GM13977 (cell line): ENCODE measurements at regions not wholly inside any gene's neighbourhood (a gene's known extent, or its start where the extent isn't known, plus 50 kb on each side); places are given as distances from the start of the nearest gene placed in this dataset.

Experiments used
- DNase-seq: peaks from one replicate; pipeline ENCODE4 v3.0.0; 2012; ENCODE audit warnings: low spot score
- in situ Hi-C: fragments of 300-500 bp; cut with MboI; formaldehyde crosslinking; loops from one replicate; pipeline ENCODE4 v1.12.0; 2022; ENCODE audit warnings: low sequenced_read_pairs, low pct_unique_long_range_greater_than_20kb, mixed read lengths, inconsistent platforms; ENCODE audit not compliant: unreplicated experiment
- TF ChIP-seq, protein P1 (sequence below): IDR thresholded peaks from 2 replicates; pipeline ENCODE4 v1.5.1; 2012; ENCODE audit warnings: mild to moderate bottlenecking, control low read depth; ENCODE audit not compliant: insufficient read depth; ENCODE audit errors: extremely low read depth, missing control alignments

DNA sequence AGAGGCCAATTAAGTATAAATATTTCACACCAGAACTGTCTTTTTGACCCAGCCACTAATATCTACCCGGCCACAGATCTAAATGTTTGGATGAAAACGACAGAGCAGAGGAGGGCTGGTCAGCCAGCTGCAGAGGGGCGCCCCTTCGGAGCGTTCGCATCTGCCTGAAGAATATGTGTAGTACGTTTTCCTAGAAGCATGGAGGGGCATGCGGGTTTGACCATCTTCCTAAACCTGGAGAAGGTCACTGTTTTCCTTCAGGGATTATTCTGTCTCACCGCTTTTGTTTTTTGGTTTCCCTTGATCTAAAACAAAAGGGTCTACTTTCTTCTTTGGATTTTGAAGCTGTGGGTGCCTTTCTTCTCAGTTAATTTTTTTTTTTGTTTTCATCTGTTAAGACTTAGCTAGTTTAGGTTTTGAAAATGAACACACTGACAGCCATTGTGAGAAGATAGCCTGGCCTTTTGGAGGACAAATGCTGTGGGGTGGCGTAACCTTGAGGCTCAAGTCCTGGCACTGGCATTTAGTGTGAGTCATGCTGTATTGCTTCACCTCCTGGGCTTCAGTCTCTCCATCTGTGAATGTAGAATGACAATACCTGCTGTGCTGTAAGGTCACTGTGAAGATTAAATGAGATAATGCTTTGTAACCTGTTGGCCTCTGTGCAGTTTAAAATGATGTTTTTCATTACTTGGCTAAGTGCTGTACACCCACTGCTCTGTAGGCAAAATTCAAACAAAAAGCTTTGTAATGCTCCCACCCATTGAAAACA is 74.1 kb upstream of the IRF2BP2 start:
- TF ChIP-seq, protein P1, sequence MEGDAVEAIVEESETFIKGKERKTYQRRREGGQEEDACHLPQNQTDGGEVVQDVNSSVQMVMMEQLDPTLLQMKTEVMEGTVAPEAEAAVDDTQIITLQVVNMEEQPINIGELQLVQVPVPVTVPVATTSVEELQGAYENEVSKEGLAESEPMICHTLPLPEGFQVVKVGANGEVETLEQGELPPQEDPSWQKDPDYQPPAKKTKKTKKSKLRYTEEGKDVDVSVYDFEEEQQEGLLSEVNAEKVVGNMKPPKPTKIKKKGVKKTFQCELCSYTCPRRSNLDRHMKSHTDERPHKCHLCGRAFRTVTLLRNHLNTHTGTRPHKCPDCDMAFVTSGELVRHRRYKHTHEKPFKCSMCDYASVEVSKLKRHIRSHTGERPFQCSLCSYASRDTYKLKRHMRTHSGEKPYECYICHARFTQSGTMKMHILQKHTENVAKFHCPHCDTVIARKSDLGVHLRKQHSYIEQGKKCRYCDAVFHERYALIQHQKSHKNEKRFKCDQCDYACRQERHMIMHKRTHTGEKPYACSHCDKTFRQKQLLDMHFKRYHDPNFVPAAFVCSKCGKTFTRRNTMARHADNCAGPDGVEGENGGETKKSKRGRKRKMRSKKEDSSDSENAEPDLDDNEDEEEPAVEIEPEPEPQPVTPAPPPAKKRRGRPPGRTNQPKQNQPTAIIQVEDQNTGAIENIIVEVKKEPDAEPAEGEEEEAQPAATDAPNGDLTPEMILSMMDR = no peak
- no peak for DNase-seq
- in situ Hi-C loops = no loop called here

- in situ Hi-C loops = no loop called here
- TF ChIP-seq, protein P1 = no peak
Observed at GRCh38 chr1:234683127-234683860, 73.3 kb upstream of the IRF2BP2 start.

DNA sequence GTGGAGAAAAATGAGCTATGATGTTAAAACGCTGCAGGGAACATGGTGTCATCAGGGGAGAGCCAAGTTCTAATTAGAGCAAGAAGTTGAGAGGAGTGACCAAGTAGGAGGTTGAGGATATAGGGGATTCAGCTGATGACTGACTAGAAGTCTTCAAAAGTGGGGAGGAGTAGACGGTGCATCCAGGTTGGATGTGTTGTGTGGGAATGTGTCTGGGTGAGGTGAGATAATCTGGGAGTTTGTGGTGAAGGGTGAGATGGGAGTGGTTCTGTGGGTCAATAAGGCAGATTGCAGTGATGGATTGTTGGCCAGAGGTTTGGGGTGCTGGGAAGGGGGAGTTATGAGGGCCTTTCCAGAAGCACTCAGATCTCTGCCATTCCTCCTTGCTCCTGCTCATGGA is 72.0 kb upstream of the IRF2BP2 start:
- in situ Hi-C loops = no loop called here
- no peak for DNase-seq
- TF ChIP-seq, protein P1 = no peak

More at GRCh38 chr1:234683127-234683860, 73.3 kb upstream of the IRF2BP2 start:
- DNase-seq = no peak

GRCh38 chr1:234681065-234681464 is 71.1 kb upstream of the IRF2BP2 start:
- in situ Hi-C loops = no loop called here
- TF ChIP-seq, protein P1 = no peak
- DNase-seq = no peak

GRCh38 chr1:234680331-234680904 is 70.4 kb upstream of the IRF2BP2 start:
- TF ChIP-seq, protein P1 = no peak
- no peak for DNase-seq
- in situ Hi-C loops = no loop called here

GRCh38 chr1:234676103-234676594 is 66.2 kb upstream of the IRF2BP2 start:
- TF ChIP-seq, protein P1 = no peak
- peak; percentile 69 for DNase-seq
- in situ Hi-C loops = no loop called here
